Mucosa of rectum (tissue), 2 donors: ENCODE measurements at regions not wholly inside any gene's neighbourhood (a gene's known extent, or its start where the extent isn't known, plus 50 kb on each side); places are given as distances from the start of the nearest gene placed in this dataset.
"Not testable (repeated sequence)": the region's sequence is repeated elsewhere in the genome, so short reads cannot be mapped to it uniquely, and the experiment has no call there.

Experiments used
- H3K27ac ChIP-seq, 2 donors: one replicate each; pipeline ENCODE4 v1.7.0; 2013; ENCODE audit warnings: inconsistent platforms in 2 of 2, low read depth in 2 of 2, low read length in 2 of 2
- H3K27me3 ChIP-seq, 2 donors: one replicate each; pipeline ENCODE4 v1.7.0; 2013; ENCODE audit warnings: low read length in 2 of 2; ENCODE audit not compliant: control insufficient read depth in 2 of 2, insufficient read depth in 2 of 2
- H3K36me3 ChIP-seq, 2 donors: one replicate each; pipeline ENCODE4 v1.7.0; 2013; ENCODE audit warnings: low read length in 2 of 2; ENCODE audit not compliant: control insufficient read depth in 2 of 2, insufficient read depth in 2 of 2
- H3K4me1 ChIP-seq, 2 donors: one replicate each; pipeline ENCODE4 v1.7.0; 2013; ENCODE audit warnings: low read length in 2 of 2, mild to moderate bottlenecking in 1 of 2; ENCODE audit not compliant: control insufficient read depth in 2 of 2, insufficient read depth in 2 of 2
- H3K4me3 ChIP-seq, 2 donors: one replicate each; pipeline ENCODE4 v1.7.0; 2013; ENCODE audit warnings: low read length in 2 of 2
- H3K9ac ChIP-seq, 2 donors: one replicate each; pipeline ENCODE4 v1.7.0; 2013; ENCODE audit warnings: low read length in 2 of 2, low read depth in 1 of 2, mild to moderate bottlenecking in 1 of 2
- H3K9me3 ChIP-seq, 2 donors: one replicate each; pipeline ENCODE4 v1.7.0; 2013; ENCODE audit warnings: low read length in 2 of 2; ENCODE audit not compliant: control insufficient read depth in 2 of 2
- donor health status: healthy.
- donor health status: Normal muscosa, but diverticular disease.

GRCh38 chr4:142897518-142897917 is 51.4 kb upstream of the INPP4B start:
- not testable (repeated sequence) for H3K36me3 ChIP-seq, H3K27me3 ChIP-seq, H3K4me1 ChIP-seq, H3K9ac ChIP-seq, H3K27ac ChIP-seq, H3K9me3 ChIP-seq, H3K4me3 ChIP-seq

- Histone ChIP-seq H3K36me3 (no peaks in the 10 kb centered on the region), H3K4me3 (no peak overlapping the region), H3K4me1 (no peaks in the 10 kb centered on the region), H3K27ac (no peak overlapping the region), H3K9ac (no peak overlapping the region), H3K9me3 (no peaks in the 10 kb centered on the region), H3K27me3 (no peaks in the 10 kb centered on the region)
These were observed 54.5 kb upstream of the INPP4B start for GRCh38 chr4:142900622-142901021.

GRCh38 chr4:142901166-142901662 is 55.1 kb upstream of the INPP4B start:
- H3K27me3 ChIP-seq = no peaks in the 10 kb centered on the region
- H3K9me3 ChIP-seq = no peaks in the 10 kb centered on the region
- no peak overlapping the region for H3K27ac ChIP-seq
- no peak overlapping the region for H3K9ac ChIP-seq
- H3K4me1 ChIP-seq = no peaks in the 10 kb centered on the region
- no peak overlapping the region for H3K4me3 ChIP-seq
- no peaks in the 10 kb centered on the region for H3K36me3 ChIP-seq

- H3K4me1 ChIP-seq, H3K4me3 ChIP-seq, H3K27me3 ChIP-seq, H3K9ac ChIP-seq, H3K36me3 ChIP-seq, H3K9me3 ChIP-seq, H3K27ac ChIP-seq: not testable (repeated sequence)
These were observed 57.5 kb upstream of the INPP4B start for GRCh38 chr4:142903617-142904016.

DNA sequence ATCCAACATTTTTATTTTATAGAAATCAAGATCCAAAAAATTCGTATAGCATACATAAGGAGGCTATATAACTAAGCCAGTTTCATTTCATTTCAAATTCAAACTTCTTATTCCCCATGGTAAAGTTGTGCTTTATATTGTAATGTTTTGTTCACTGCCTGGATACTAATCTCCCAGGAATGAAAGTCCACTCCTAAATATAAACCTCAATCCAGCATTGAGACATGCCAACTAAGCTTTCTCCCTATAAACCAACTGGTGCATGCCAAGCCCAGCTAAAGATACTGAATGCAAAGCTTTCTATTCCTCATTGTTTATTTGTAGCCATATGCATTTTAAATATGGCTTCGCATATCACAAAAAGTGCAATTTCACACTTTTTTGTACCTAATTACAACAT is 63.8 kb upstream of the INPP4B start:
- Histone ChIP-seq H3K9me3 (no peaks in the 10 kb centered on the region), H3K4me1 (no peaks in the 10 kb centered on the region), H3K27me3 (no peaks in the 10 kb centered on the region), H3K4me3 (no peak overlapping the region), H3K36me3 (no peaks in the 10 kb centered on the region), H3K27ac (no peak overlapping the region), H3K9ac (no peak overlapping the region)

- Histone ChIP-seq H3K9ac (no peak overlapping the region), H3K27me3 (no peaks in the 10 kb centered on the region), H3K4me3 (no peak overlapping the region), H3K4me1 (no peaks in the 10 kb centered on the region), H3K9me3 (no peaks in the 10 kb centered on the region), H3K36me3 (no peaks in the 10 kb centered on the region), H3K27ac (no peak overlapping the region)
These were observed 66.9 kb upstream of the INPP4B start for GRCh38 chr4:142913034-142913433.

DNA sequence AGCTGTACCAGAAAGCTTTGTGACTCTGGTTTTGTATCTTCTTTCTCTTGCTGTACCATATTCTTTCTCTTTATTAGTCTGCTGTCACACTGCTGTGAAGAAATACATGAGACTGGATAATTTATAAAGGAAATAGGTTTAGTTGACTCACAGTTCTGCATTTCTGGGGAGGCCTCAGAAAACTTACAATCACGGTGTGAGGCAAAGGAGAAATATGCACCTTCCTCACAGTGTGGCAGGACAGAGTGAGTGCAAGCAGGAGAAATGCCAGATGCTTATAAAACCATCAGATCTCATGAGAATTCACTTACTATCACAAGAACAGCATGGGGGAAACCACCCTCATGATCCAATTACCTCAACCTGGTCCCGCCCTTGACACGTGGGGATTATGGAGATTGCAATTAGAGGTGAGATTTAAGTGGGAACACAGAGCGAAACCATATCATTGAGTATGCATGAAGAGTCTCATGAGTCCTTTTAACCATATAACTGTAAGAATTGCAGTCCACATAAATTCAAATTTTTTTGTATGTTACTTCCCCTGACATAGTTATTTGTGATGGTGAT is 67.4 kb upstream of the INPP4B start:
- Histone ChIP-seq H3K36me3 (no peaks in the 10 kb centered on the region), H3K27ac (no peak overlapping the region), H3K27me3 (no peaks in the 10 kb centered on the region), H3K4me3 (no peak overlapping the region), H3K9ac (no peak overlapping the region), H3K9me3 (no peaks in the 10 kb centered on the region), H3K4me1 (no peaks in the 10 kb centered on the region)

DNA sequence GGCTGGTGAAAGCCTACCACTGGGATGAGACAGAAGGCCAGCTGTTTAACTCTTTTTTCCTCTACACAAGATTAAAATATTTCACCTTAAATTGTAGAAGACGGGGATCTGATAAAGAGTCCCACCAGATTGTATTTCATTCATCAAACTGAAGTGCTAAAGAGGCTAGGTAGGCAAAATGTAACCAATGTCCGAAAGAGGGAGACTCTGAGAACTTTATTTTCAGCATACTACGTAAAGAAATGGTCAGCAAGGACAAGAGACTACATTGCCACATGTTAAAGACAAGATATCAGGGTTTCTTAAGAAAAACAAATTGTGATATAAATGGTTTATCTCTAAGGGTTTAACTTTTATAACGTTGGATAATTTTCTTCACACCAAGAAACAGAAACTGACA is 71.6 kb upstream of the INPP4B start:
- H3K27me3 ChIP-seq = no peaks in the 10 kb centered on the region
- no peak overlapping the region for H3K4me3 ChIP-seq
- no peak overlapping the region for H3K9ac ChIP-seq
- H3K36me3 ChIP-seq = no peaks in the 10 kb centered on the region
- no peaks in the 10 kb centered on the region for H3K4me1 ChIP-seq
- H3K9me3 ChIP-seq = no peaks in the 10 kb centered on the region
- no peak overlapping the region for H3K27ac ChIP-seq

GRCh38 chr4:142922720-142923119 is 76.6 kb upstream of the INPP4B start:
- Histone ChIP-seq H3K9me3 (no peaks in the 10 kb centered on the region), H3K4me1 (no peaks in the 10 kb centered on the region), H3K27ac (no peak overlapping the region), H3K36me3 (no peaks in the 10 kb centered on the region), H3K27me3 (no peaks in the 10 kb centered on the region), H3K4me3 (no peak overlapping the region), H3K9ac (no peak overlapping the region)

GRCh38 chr4:142923619-142924018 is 77.5 kb upstream of the INPP4B start:
- H3K27me3 ChIP-seq = no peaks in the 10 kb centered on the region
- H3K4me1 ChIP-seq = no peaks in the 10 kb centered on the region
- no peak overlapping the region for H3K4me3 ChIP-seq
- no peaks in the 10 kb centered on the region for H3K9me3 ChIP-seq
- no peaks in the 10 kb centered on the region for H3K36me3 ChIP-seq
- no peak overlapping the region for H3K9ac ChIP-seq
- no peak overlapping the region for H3K27ac ChIP-seq

DNA sequence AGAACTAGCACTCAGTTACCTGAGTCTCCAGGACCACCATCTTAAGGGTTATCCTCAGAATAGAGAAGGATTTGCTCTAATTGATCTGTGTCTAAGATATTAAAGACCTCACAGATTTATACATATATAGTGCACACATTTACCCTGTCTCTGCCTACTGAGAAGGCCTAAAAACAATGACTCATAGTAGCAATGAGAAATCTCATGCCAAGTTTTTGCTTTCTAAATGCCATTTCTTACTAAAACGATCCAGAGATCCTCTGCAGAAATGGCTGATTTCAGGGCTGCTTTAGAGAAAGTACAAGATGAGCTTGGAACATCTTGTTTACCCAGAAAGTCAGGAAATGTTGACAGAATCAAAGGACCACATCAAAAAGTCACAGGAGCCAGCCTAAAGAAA is 79.1 kb upstream of the INPP4B start:
- no peaks in the 10 kb centered on the region for H3K9me3 ChIP-seq
- no peaks in the 10 kb centered on the region for H3K36me3 ChIP-seq
- no peaks in the 10 kb centered on the region for H3K27me3 ChIP-seq
- H3K27ac ChIP-seq = no peak overlapping the region
- H3K4me1 ChIP-seq = no peaks in the 10 kb centered on the region
- H3K4me3 ChIP-seq = no peak overlapping the region
- H3K9ac ChIP-seq = no peak overlapping the region
